Heart right ventricle (tissue), 16 donors: ENCODE measurements at regions not wholly inside any gene's neighbourhood (a gene's known extent, or its start where the extent isn't known, plus 50 kb on each side); places are given as distances from the start of the nearest gene placed in this dataset.

Experiments
- ATAC-seq, 8 donors: fragments of 200-7000 bp; cut with Tn5 transposase; one replicate each; pipeline ENCODE4 v1.9.1; 2020; ENCODE audit warnings: mild to moderate bottlenecking in 8 of 8, moderate library complexity in 8 of 8, moderate number of reproducible peaks in 1 of 8
- DNase-seq, 2 donors: peaks; one replicate each; pipeline ENCODE4 v3.0.0-alpha.2; 2020
- H3K27ac ChIP-seq, 10 donors: fragments of 200-600 bp; sonication (generic) in 2 of 10; one replicate each; pipeline versions ENCODE4 v1.5.0 to v1.8.0; 2020 to 2022; ENCODE audit warnings: mild to moderate bottlenecking in 3 of 10
- H3K27me3 ChIP-seq, 7 donors: fragments of 200-600 bp; one replicate each; pipeline ENCODE4 v1.8.0; 2021 to 2022; ENCODE audit warnings: mild to moderate bottlenecking in 2 of 7
- H3K36me3 ChIP-seq, 9 donors: fragments of 200-600 bp; sonication (generic) in 1 of 9; one replicate each; pipeline versions ENCODE4 v1.5.0 to v1.8.0; 2020 to 2022; ENCODE audit warnings: mild to moderate bottlenecking in 2 of 9
- H3K4me1 ChIP-seq, 9 donors: fragments of 200-600 bp; sonication (generic) in 1 of 9; one replicate each; pipeline versions ENCODE4 v1.5.0 to v1.8.0; 2020 to 2022; ENCODE audit warnings: mild to moderate bottlenecking in 4 of 9
- H3K4me3 ChIP-seq, 10 donors: fragments of 200-600 bp; sonication (generic) in 2 of 10; one replicate each; pipeline versions ENCODE4 v1.5.0 to v1.8.0; 2020 to 2022; ENCODE audit warnings: mild to moderate bottlenecking in 7 of 10, moderate library complexity in 2 of 10
- H3K9me3 ChIP-seq, 11 donors: fragments of 200-600 bp in 10 of 11; sonication (generic) in 2 of 11; one replicate each; pipeline versions ENCODE4 v1.5.0 to v1.8.0; 2013 to 2022; ENCODE audit warnings: mild to moderate bottlenecking in 2 of 11, control low read depth in 1 of 11, moderate library complexity in 1 of 11
- CTCF ChIP-seq, 9 donors: fragments of 200-600 bp; sonication (generic) in 2 of 9; IDR thresholded peaks; one replicate each; pipeline versions ENCODE4 v1.5.0 to v1.8.0; 2021 to 2022; ENCODE audit warnings: antibody characterized with exemption in 9 of 9, mild to moderate bottlenecking in 5 of 9, moderate library complexity in 1 of 9
- WGBS, 2 donors: extraction: QIAGEN DNeasy Blood & Tissue Kit; methylation state at CpG; one replicate each; pipeline ENCODE4 v1.1.7; 2013; ENCODE audit warnings: inconsistent platforms in 1 of 2; 5-methylcytosine and 5-hydroxymethylcytosine counted together
- intact Hi-C, 10 donors: fragments of 100-400 bp; cut with DNase I; formaldehyde crosslinking; loops; one replicate each; pipeline versions ENCODE4 v1.11.1 to v1.14.2; 2022
- donor health status: Arrhythmogenic right ventricular cardiomyopathy.
- donor health status: ischemic (EF 13 %, LVEDD 7.1; RV severe dilation, severe dysfunction).
- donor health status: healthy with polysubstance abuse.
- donor health status: DM: no; HTN: yes; CAD: no.
- donor health status: DM: no; HTN: no; CAD: no.
- donor health status: ischemic (EF 25% LVEDD 6.9; RV normal size, moderate dysfunction).
- donor health status: ischemic (EF 25% LVEDD 5.7; RV mildly dilated, moderate dysfunction).
- donor health status: healthy.
- donor health status: DM: yes; HTN: yes; CAD: no.
- donor health status: Ischemic cardiomyopathy.
- donor health status: ischemic (EF 35%, LVEDD 5.7; RV mildly dilated, moderate dysfunction).
- donor health status: nonischemic (EF 11% LVEDD 7.7; RV severe dilation, severe dysfunction).
- donor health status: DM: yes; HTN: yes; CAD: no.
- donor health status: PGD.
- donor health status: ischemic (EF 29% LVEDD 5.4; RV normal size, mild dysfunction).
- donor health status: nonischemic (EF 23%, LVEDD 6.1; RV moderate dilation, normal function).

- no peak overlapping the region for H3K4me3 ChIP-seq
- H3K36me3 ChIP-seq: no peaks in the 10 kb centered on the region
- ATAC-seq (no peak), DNase-seq (no peak)
- WGBS, 2 donors: 87 to 88% methylated on average over 3 of the region's 3 CpGs
- intact Hi-C loops: no loop called here
- no peaks in the 10 kb centered on the region for H3K4me1 ChIP-seq
- H3K9me3 ChIP-seq: peaks cover 0 to 3% (median 0%) of the 10 kb centered on the region in 11 donors
- TF ChIP-seq CTCF (IDR thresholded peaks at IDR 0.05): no peak
- H3K27me3 ChIP-seq: no peaks in the 10 kb centered on the region
- H3K27ac ChIP-seq: no peak overlapping the region
These were observed 256.8 kb upstream of the STS start for GRCh38 chrX:6890544-6891261.

DNA sequence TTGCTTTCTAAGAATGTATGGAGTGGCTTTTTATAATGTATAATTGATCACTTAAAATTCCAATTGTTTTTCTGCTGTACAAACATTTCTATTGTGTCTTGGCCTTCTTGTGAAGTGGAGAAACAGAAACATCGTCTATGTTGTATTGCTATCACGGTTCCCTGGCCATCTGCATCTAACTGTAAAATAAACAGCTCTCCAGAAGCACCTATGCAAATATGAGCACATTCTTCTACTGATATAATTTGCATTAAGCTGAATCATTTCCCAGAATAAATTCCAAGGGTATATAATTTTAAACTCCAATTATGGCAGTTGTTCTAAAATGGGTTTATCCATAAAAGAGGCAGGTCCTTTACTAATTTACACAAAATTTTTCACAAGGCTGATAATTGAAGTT, 261.6 kb upstream of the STS start:
- no peaks in the 10 kb centered on the region for H3K9me3 ChIP-seq
- no peaks in the 10 kb centered on the region for H3K4me1 ChIP-seq
- TF ChIP-seq CTCF (IDR thresholded peaks at IDR 0.05): no peak
- no peaks in the 10 kb centered on the region for H3K36me3 ChIP-seq
- ATAC-seq (no peak), DNase-seq (no peak)
- intact Hi-C loops: no loop called here
- no peak overlapping the region for H3K27ac ChIP-seq
- H3K4me3 ChIP-seq: no peak overlapping the region
- no peaks in the 10 kb centered on the region for H3K27me3 ChIP-seq
- WGBS, 2 donors: 83 to 85% methylated on average over 2 of the region's 2 CpGs

- Histone ChIP-seq H3K4me1 (no peaks in the 10 kb centered on the region), H3K4me3 (no peak overlapping the region), H3K27me3 (no peaks in the 10 kb centered on the region), H3K36me3 (no peaks in the 10 kb centered on the region), H3K27ac (no peak overlapping the region), H3K9me3 (no peaks in the 10 kb centered on the region)
- WGBS, 2 donors: 76 to 84% methylated on average over 2 of the region's 2 CpGs
- DNase-seq (no peak), ATAC-seq (no peak)
- intact Hi-C loops: no loop called here
- no peak for TF ChIP-seq CTCF (IDR thresholded peaks at IDR 0.05)
These were observed 262.1 kb upstream of the STS start for GRCh38 chrX:6885396-6885795.

- no peak for ATAC-seq
- 85 to 88% methylated on average over 5 of the region's 5 CpGs for WGBS, 2 donors
These were observed 286.1 kb upstream of the STS start for GRCh38 chrX:6861456-6861855.

More at GRCh38 chrX:6861456-6861855, 286.1 kb upstream of the STS start:
- H3K27me3 ChIP-seq: no peaks in the 10 kb centered on the region
- no peak for DNase-seq
- no peaks in the 10 kb centered on the region for H3K36me3 ChIP-seq
- intact Hi-C loops: no loop called here
- no peak overlapping the region for H3K4me3 ChIP-seq
- H3K27ac ChIP-seq: no peak overlapping the region
- H3K9me3 ChIP-seq: peaks cover 0 to 27% (median 0%) of the 10 kb centered on the region in 11 donors
- H3K4me1 ChIP-seq: no peaks in the 10 kb centered on the region
- TF ChIP-seq CTCF (IDR thresholded peaks at IDR 0.05): no peak
